K562 (cell line): ENCODE measurements at regions not wholly inside any gene's neighbourhood (a gene's known extent, or its start where the extent isn't known, plus 50 kb on each side); places are given as distances from the start of the nearest gene placed in this dataset.
A peak's percentile ranks its signal among the peaks of the same experiment; 100 is the strongest.

Source experiments
- ASH1L ChIP-seq: fragments of 450-650 bp; IDR thresholded peaks from 2 replicates; pipeline ENCODE4 v1.6.1; 2018; ENCODE audit warnings: borderline replicate concordance, mild to moderate bottlenecking, low read depth; ENCODE audit not compliant: partially characterized antibody
- CBX3 ChIP-seq, 2 experiments: IDR thresholded peaks; 1 replicate in 1 of 2; 2 replicates in 1 of 2; pipeline ENCODE4 v1.6.1; 2012; ENCODE audit warnings: inconsistent platforms in 2 of 2, low read length in 2 of 2, borderline replicate concordance in 1 of 2, control low read depth in 1 of 2
- CBX5 ChIP-seq: IDR thresholded peaks from 2 replicates; pipeline ENCODE4 v1.6.1; 2014; ENCODE audit warnings: low read depth, borderline replicate concordance
- CCNT2 ChIP-seq: IDR thresholded peaks from 2 replicates; pipeline ENCODE4 v1.6.1; 2011; ENCODE audit warnings: borderline replicate concordance, low read depth, mild to moderate bottlenecking, moderate library complexity, mixed read lengths, low read length; ENCODE audit not compliant: insufficient read length; ENCODE audit errors: extremely low read depth
- CHD1 ChIP-seq: fragments of 200-600 bp; sonication (generic); IDR thresholded peaks from one replicate; pipeline ENCODE4 v1.6.1; 2012; ENCODE audit warnings: mild to moderate bottlenecking, moderate library complexity, low read length, inconsistent platforms
- ELF4 ChIP-seq: fragments of 450-650 bp; formaldehyde crosslinking; IDR thresholded peaks from 2 replicates; pipeline ENCODE4 v1.4.0; 2022; ENCODE audit warnings: missing genetic modification characterization
- EP300 ChIP-seq: IDR thresholded peaks from 2 replicates; pipeline ENCODE4 v1.6.1; 2012; ENCODE audit warnings: low read length, improper control_type of control experiment
- GATAD2A ChIP-seq: fragments of 450-650 bp; IDR thresholded peaks from 2 replicates; pipeline ENCODE4 v1.6.1; 2017
- HDAC2 ChIP-seq: fragments of 450-650 bp; IDR thresholded peaks from 2 replicates; pipeline ENCODE4 v1.6.1; 2016; ENCODE audit warnings: mild to moderate bottlenecking
- JUNB ChIP-seq: fragments of 450-650 bp; formaldehyde crosslinking; conservative IDR thresholded peaks from 2 replicates; pipeline ENCODE4 v1.4.0; 2020; ENCODE audit warnings: mild to moderate bottlenecking
- RBM15 ChIP-seq: fragments of 200-400 bp; formaldehyde crosslinking; IDR thresholded peaks from 2 replicates; pipeline ENCODE4 v1.6.1; 2018; ENCODE audit warnings: mild to moderate bottlenecking, low read length, moderate library complexity; ENCODE audit not compliant: insufficient read depth
- RFX1 ChIP-seq: fragments of 450-650 bp; IDR thresholded peaks from 2 replicates; pipeline ENCODE4 v1.6.1; 2016; ENCODE audit warnings: mild to moderate bottlenecking, moderate library complexity
- SLC30A9 ChIP-seq: fragments of 250-450 bp; sonication (Bioruptor Pico); IDR thresholded peaks from 2 replicates; pipeline ENCODE4 v1.8.0; 2022; ENCODE audit warnings: mild to moderate bottlenecking, moderate library complexity
- STAT5B ChIP-seq: fragments of 250-450 bp; sonication (Bioruptor Pico); IDR thresholded peaks from 2 replicates; pipeline ENCODE4 v1.8.0; 2021; ENCODE audit warnings: mild to moderate bottlenecking, inconsistent platforms
- TEAD2 ChIP-seq: fragments of 450-650 bp; IDR thresholded peaks from 2 replicates; pipeline ENCODE4 v1.6.1; 2016; ENCODE audit warnings: missing genetic modification characterization, control low read depth, missing compliant biosample characterization
- TRIM28 ChIP-seq: fragments of 450-650 bp; IDR thresholded peaks from 2 replicates; pipeline ENCODE4 v1.6.1; 2017
- VEZF1 ChIP-seq: fragments of 200-800 bp; sonication (Bioruptor generic); IDR thresholded peaks from 2 replicates; pipeline ENCODE4 v1.6.1; 2017; ENCODE audit warnings: missing genetic modification characterization, missing compliant biosample characterization
- ZNF134 ChIP-seq: fragments of 250-450 bp; sonication (Bioruptor Pico); conservative IDR thresholded peaks from 2 replicates; pipeline ENCODE4 v1.4.0; 2020
- ZNF3 ChIP-seq: fragments of 250-450 bp; sonication (Bioruptor Pico); IDR thresholded peaks from 2 replicates; pipeline ENCODE4 v1.5.0; 2021; ENCODE audit warnings: mild to moderate bottlenecking, moderate library complexity
- ZNF324 ChIP-seq: fragments of 250-450 bp; sonication (Bioruptor Pico); IDR thresholded peaks from 2 replicates; pipeline ENCODE4 v1.4.0; 2020; ENCODE audit warnings: mild to moderate bottlenecking
- ZNF518B ChIP-seq: fragments of 250-450 bp; sonication (Bioruptor Pico); IDR thresholded peaks from 2 replicates; pipeline ENCODE4 v1.5.0; 2021; ENCODE audit warnings: mild to moderate bottlenecking, moderate library complexity
- ZNF586 ChIP-seq: fragments of 450-650 bp; formaldehyde crosslinking; conservative IDR thresholded peaks from 2 replicates; pipeline ENCODE4 v1.4.0; 2020; ENCODE audit warnings: mild to moderate bottlenecking, moderate library complexity
- TF ChIP-seq, protein P1 (sequence below): sonication (generic); formaldehyde crosslinking; IDR thresholded peaks from 2 replicates; pipeline ENCODE4 v1.8.1; 2022; ENCODE audit warnings: missing genetic modification reagents
- TF ChIP-seq, protein P2 (sequence below): sonication (generic); formaldehyde crosslinking; IDR thresholded peaks from 2 replicates; pipeline ENCODE4 v1.8.0; 2022; ENCODE audit warnings: mild to moderate bottlenecking, missing genetic modification reagents

DNA sequence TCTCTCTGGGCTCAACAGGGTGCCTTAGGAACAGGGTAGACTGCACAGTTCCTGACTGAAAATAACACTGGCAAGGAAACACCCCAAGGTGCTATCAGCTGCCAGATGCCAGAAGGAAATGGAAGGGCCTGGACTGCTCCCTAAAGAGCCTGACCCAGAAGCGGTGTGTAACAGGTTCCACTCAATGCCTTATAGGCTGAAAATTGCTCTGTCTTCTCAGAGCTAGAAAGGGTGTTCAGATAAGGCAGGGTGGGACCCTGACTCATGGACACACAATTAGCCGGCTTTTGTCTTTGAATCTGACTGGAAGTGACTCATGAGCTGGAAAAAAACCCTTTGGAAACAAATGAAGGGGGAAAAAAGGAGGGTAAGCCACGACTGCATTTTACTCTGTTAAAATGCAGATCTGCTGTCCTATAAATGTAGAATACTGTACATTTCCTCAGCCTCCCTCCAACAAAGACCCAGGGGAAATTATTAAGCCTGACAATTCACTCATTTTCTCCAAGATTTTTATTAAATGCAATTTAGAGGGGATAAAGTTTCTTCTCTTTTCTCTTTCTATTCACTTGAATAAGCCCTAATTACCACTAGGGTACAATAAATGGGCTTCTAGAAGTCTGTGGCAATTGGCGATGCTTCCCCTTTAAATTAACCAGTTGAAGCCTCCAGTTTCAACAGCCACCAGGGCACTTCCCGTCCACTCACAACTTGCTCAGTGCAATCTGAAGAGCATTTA is 160.2 kb upstream of the TBL1XR1 start (continued):
- TF ChIP-seq CBX3 (IDR thresholded peaks at IDR 0.05; ENCODE audit: borderline replicate concordance in 1 of 2, low read length in 2 of 2) (peak in 1 of 2 experiments; percentile 92; a peak in 2 of 3 replicates), RBM15 (no peak), EP300 (peak; percentile 90), ELF4 (no peak), STAT5B (CRISPR knock-in tag) (no peak), CHD1 (peak; percentile 35), CCNT2 (peak; percentile 32), HDAC2 (peak; percentile 68), SLC30A9 (CRISPR knock-in tag) (no peak), VEZF1 (CRISPR knock-in tag) (peak; percentile 43; the same call in 1 of the 2 replicates), JUNB (CRISPR knock-in tag) (peak; percentile 34; the same call in 1 of the 2 replicates), TEAD2 (tag) (no peak), CBX5 (peak; percentile 28; the same call in 1 of the 2 replicates), ZNF3 (CRISPR knock-in tag) (no peak), GATAD2A (peak; percentile 88), ZNF134 (0 out of 2 replicates have a peak, but pooled peaks have one; percentile 7), ZNF518B (CRISPR knock-in tag) (no peak), TRIM28 (no peak; the same call in 1 of the 2 replicates), ASH1L (no peak), ZNF324 (CRISPR knock-in tag) (no peak), ZNF586 (CRISPR knock-in tag) (no peak), RFX1 (no peak)
- TF ChIP-seq, protein P1, sequence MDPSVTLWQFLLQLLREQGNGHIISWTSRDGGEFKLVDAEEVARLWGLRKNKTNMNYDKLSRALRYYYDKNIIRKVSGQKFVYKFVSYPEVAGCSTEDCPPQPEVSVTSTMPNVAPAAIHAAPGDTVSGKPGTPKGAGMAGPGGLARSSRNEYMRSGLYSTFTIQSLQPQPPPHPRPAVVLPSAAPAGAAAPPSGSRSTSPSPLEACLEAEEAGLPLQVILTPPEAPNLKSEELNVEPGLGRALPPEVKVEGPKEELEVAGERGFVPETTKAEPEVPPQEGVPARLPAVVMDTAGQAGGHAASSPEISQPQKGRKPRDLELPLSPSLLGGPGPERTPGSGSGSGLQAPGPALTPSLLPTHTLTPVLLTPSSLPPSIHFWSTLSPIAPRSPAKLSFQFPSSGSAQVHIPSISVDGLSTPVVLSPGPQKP = no peak
- TF ChIP-seq, protein P2, sequence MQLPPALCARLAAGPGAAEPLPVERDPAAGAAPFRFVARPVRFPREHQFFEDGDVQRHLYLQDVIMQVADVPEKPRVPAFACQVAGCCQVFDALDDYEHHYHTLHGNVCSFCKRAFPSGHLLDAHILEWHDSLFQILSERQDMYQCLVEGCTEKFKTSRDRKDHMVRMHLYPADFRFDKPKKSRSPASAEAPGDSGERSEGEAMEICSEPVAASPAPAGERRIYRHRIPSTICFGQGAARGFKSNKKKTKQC (CRISPR knock-in tag) = no peak
